PC-9 (cell line): ENCODE measurements at regions not wholly inside any gene's neighbourhood (a gene's known extent, or its start where the extent isn't known, plus 50 kb on each side); places are given as distances from the start of the nearest gene placed in this dataset.

Source experiments
- EZH2 ChIP-seq: fragments of 200-600 bp; sonication (generic); IDR thresholded peaks from 2 replicates; pipeline ENCODE4 v1.8.0; 2017; ENCODE audit warnings: antibody characterized with exemption, low read depth
- TF ChIP-seq, protein P1 (sequence below): fragments of 200-600 bp; sonication (generic); conservative IDR thresholded peaks from 2 replicates; pipeline ENCODE4 v1.6.1; 2017; ENCODE audit warnings: mixed run types, antibody characterized with exemption, mild to moderate bottlenecking, moderate library complexity

DNA sequence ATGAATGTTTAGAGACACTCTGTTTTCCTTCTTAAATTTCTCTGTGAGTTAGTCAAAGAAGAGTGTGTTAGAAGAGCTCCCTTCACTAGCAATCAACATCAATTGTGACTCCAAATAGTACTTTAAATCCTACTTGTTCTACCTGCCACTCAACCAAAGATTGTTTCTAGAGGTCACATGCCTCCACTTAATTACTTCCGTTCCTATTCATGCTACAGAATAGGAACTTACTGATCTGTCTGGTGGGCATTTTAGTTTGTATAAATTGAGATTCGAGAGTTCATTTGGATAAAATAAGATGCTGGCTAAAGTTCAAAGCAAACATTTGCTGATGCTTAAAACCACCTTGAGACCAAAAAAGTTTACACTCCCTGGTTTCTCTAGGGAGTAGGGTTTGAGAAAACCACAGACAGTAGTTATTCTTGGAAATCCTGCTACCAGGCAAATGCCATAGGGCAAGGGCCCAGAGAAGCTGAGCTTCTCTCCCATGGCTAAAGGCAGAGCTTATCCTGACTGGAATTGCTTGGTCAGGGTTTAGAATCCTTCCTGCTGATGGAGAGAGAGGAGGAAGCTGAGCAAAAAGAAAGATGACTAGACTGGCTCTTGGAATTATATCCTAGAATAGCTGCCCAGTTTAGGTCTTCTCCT is 389.6 kb upstream of the ATP2B1 start:
- TF ChIP-seq EZH2 = no peak
- TF ChIP-seq, protein P1, sequence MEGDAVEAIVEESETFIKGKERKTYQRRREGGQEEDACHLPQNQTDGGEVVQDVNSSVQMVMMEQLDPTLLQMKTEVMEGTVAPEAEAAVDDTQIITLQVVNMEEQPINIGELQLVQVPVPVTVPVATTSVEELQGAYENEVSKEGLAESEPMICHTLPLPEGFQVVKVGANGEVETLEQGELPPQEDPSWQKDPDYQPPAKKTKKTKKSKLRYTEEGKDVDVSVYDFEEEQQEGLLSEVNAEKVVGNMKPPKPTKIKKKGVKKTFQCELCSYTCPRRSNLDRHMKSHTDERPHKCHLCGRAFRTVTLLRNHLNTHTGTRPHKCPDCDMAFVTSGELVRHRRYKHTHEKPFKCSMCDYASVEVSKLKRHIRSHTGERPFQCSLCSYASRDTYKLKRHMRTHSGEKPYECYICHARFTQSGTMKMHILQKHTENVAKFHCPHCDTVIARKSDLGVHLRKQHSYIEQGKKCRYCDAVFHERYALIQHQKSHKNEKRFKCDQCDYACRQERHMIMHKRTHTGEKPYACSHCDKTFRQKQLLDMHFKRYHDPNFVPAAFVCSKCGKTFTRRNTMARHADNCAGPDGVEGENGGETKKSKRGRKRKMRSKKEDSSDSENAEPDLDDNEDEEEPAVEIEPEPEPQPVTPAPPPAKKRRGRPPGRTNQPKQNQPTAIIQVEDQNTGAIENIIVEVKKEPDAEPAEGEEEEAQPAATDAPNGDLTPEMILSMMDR = no peak
